Colonic mucosa (tissue), 4 donors: ENCODE measurements at regions not wholly inside any gene's neighbourhood (a gene's known extent, or its start where the extent isn't known, plus 50 kb on each side); places are given as distances from the start of the nearest gene placed in this dataset.

Experiments used
- DNase-seq: peaks from one replicate; pipeline ENCODE4 v3.0.0-alpha.2; 2020
- H3K27ac ChIP-seq: fragments of 200-600 bp; one replicate; pipeline ENCODE4 v1.8.0; 2021
- H3K27me3 ChIP-seq: fragments of 200-600 bp; one replicate; pipeline ENCODE4 v1.8.0; 2021
- H3K36me3 ChIP-seq: fragments of 200-600 bp; one replicate; pipeline ENCODE4 v1.8.0; 2021
- H3K4me1 ChIP-seq: fragments of 200-600 bp; one replicate; pipeline ENCODE4 v1.8.0; 2021; ENCODE audit warnings: mild to moderate bottlenecking
- H3K4me3 ChIP-seq: fragments of 200-600 bp; one replicate; pipeline ENCODE4 v1.8.0; 2021
- H3K9ac ChIP-seq, 2 donors: one replicate each; pipeline ENCODE4 v1.7.0; 2013; ENCODE audit warnings: control low read depth in 2 of 2, low read depth in 2 of 2, low read length in 2 of 2
- H3K9me3 ChIP-seq: fragments of 200-600 bp; one replicate; pipeline ENCODE4 v1.8.0; 2021
- CTCF ChIP-seq: fragments of 200-600 bp; IDR thresholded peaks from one replicate; pipeline ENCODE4 v1.8.0; 2022; ENCODE audit warnings: antibody characterized with exemption, mild to moderate bottlenecking
- intact Hi-C: fragments of 100-400 bp; cut with DNase I; formaldehyde crosslinking; loops from one replicate; pipeline ENCODE4 v1.14.1; 2022
- donor health status: healthy.
- donor health status: DM: no; HTN: no; CAD: no.
- donor health status: DM: no; HTN: no; CAD: no.

- no peaks in the 10 kb centered on the region for H3K36me3 ChIP-seq
- intact Hi-C loops: no loop called here
These were observed 84.5 kb upstream of the PPP2R2D start for GRCh38 chr10:131816157-131816775.

GRCh38 chr10:131816941-131817700 lies 83.7 kb upstream of the PPP2R2D start:
- no peaks in the 10 kb centered on the region for H3K27me3 ChIP-seq
- DNase-seq: peak; percentile 6
- TF ChIP-seq CTCF: no peak

More at GRCh38 chr10:131816157-131816775, 84.5 kb upstream of the PPP2R2D start:
- DNase-seq: peak; percentile 8
- Histone ChIP-seq H3K27ac (no peak overlapping the region), H3K4me1 (no peaks in the 10 kb centered on the region), H3K4me3 (no peak overlapping the region), H3K27me3 (no peaks in the 10 kb centered on the region), H3K9me3 (no peaks in the 10 kb centered on the region), H3K9ac (no peak overlapping the region)
- TF ChIP-seq CTCF: no peak

GRCh38 chr10:131817866-131818509 lies 82.8 kb upstream of the PPP2R2D start:
- H3K4me3 ChIP-seq: no peak overlapping the region
- H3K27me3 ChIP-seq: no peaks in the 10 kb centered on the region
- H3K36me3 ChIP-seq: no peaks in the 10 kb centered on the region
- H3K27ac ChIP-seq: no peak overlapping the region
- TF ChIP-seq CTCF: no peak
- H3K9me3 ChIP-seq: no peaks in the 10 kb centered on the region
- H3K4me1 ChIP-seq: no peaks in the 10 kb centered on the region
- H3K9ac ChIP-seq: no peak overlapping the region
- peak; percentile 6 for DNase-seq
- intact Hi-C loops: no loop called here

More at GRCh38 chr10:131816941-131817700, 83.7 kb upstream of the PPP2R2D start:
- intact Hi-C loops: no loop called here
- Histone ChIP-seq H3K4me1 (no peaks in the 10 kb centered on the region), H3K9ac (no peak overlapping the region), H3K4me3 (no peak overlapping the region), H3K27ac (no peak overlapping the region), H3K36me3 (no peaks in the 10 kb centered on the region), H3K9me3 (no peaks in the 10 kb centered on the region)

GRCh38 chr10:131818510-131819234 lies 82.1 kb upstream of the PPP2R2D start:
- no peaks in the 10 kb centered on the region for H3K36me3 ChIP-seq
- no peak overlapping the region for H3K4me3 ChIP-seq
- H3K4me1 ChIP-seq: no peaks in the 10 kb centered on the region
- no peaks in the 10 kb centered on the region for H3K9me3 ChIP-seq
- TF ChIP-seq CTCF: no peak
- intact Hi-C loops: no loop called here
- no peak overlapping the region for H3K9ac ChIP-seq
- H3K27ac ChIP-seq: no peak overlapping the region
- no peaks in the 10 kb centered on the region for H3K27me3 ChIP-seq
- peak; percentile 11 for DNase-seq
